ENCODE measurements at regions not wholly inside any gene's neighbourhood (a gene's known extent, or its start where the extent isn't known, plus 50 kb on each side); places are given as distances from the start of the nearest gene placed in this dataset.

DNA sequence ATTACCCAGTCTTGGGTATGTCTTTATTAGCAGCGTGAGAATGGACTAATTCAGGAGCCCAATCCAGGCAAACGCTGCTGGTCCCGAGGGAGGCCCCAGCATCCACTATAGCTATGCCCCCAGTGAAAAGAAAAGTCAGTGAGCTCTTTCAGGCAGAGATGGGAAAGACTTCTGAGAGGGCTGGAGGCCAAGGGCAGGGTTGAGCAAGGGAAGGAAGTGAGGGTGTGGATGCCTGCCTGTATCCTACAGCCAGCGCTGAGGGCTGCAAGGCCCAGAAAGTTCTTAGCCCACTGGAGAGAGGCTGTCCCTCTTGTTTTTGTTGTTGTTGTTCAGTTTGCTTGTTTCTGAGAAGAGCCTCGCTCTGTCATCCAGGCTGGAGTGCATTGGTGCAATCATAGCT, 261.6 kb downstream of the ZEB1 start:
- peak in 1 of 2 donors; percentile 20 for DNase-seq
